GM12891 (cell line): ENCODE measurements at regions not wholly inside any gene's neighbourhood (a gene's known extent, or its start where the extent isn't known, plus 50 kb on each side); places are given as distances from the start of the nearest gene placed in this dataset.

Source experiments
- PAX5 ChIP-seq: IDR thresholded peaks from 2 replicates; pipeline ENCODE4 v1.6.1; 2011; ENCODE audit warnings: low read length, moderate library complexity, mild to moderate bottlenecking; ENCODE audit not compliant: insufficient read depth, severe bottlenecking
- POLR2A ChIP-seq: IDR thresholded peaks from 2 replicates; pipeline ENCODE4 v1.6.1; 2011; ENCODE audit warnings: low read depth, low read length, control low read depth
- POLR2AphosphoS5 ChIP-seq: IDR thresholded peaks from 2 replicates; pipeline ENCODE4 v1.6.1; 2011; ENCODE audit warnings: low read depth, low read length, control low read depth
- POU2F2 ChIP-seq: IDR thresholded peaks from 2 replicates; pipeline ENCODE4 v1.6.1; 2011; ENCODE audit warnings: low read depth, mild to moderate bottlenecking, control low read depth, low read length, moderate library complexity
- SPI1 ChIP-seq: IDR thresholded peaks from 2 replicates; pipeline ENCODE4 v1.6.1; 2011; ENCODE audit warnings: low read depth, low read length, control low read depth
- TAF1 ChIP-seq: IDR thresholded peaks from 2 replicates; pipeline ENCODE4 v1.6.1; 2011; ENCODE audit warnings: low read depth, low read length, control low read depth

- no peak for TF ChIP-seq POLR2AphosphoS5
- no peak for TF ChIP-seq POLR2A
- no peak for TF ChIP-seq TAF1
- peak; percentile 83 for TF ChIP-seq SPI1
- no peak for TF ChIP-seq PAX5
- no peak for TF ChIP-seq POU2F2
Measured at GRCh38 chr4:12926189-12927066, 557.7 kb downstream of the RAB28 start.
